Muscle layer of duodenum (tissue), 2 donors: ENCODE measurements at regions not wholly inside any gene's neighbourhood (a gene's known extent, or its start where the extent isn't known, plus 50 kb on each side); places are given as distances from the start of the nearest gene placed in this dataset.

ENCODE experiments used
- H3K27ac ChIP-seq: one replicate; pipeline ENCODE4 v1.7.0; 2013; ENCODE audit warnings: mild to moderate bottlenecking, low read length
- H3K27me3 ChIP-seq: one replicate; pipeline ENCODE4 v1.7.0; 2013; ENCODE audit warnings: low read depth, mild to moderate bottlenecking, control low read depth, low read length
- H3K36me3 ChIP-seq, 2 donors: one replicate each; pipeline ENCODE4 v1.7.0; 2013; ENCODE audit warnings: low read length in 2 of 2, control low read depth in 1 of 2, mild to moderate bottlenecking in 1 of 2; ENCODE audit not compliant: insufficient read depth in 2 of 2, control insufficient read depth in 1 of 2
- H3K4me1 ChIP-seq, 2 donors: one replicate each; pipeline ENCODE4 v1.7.0; 2013; ENCODE audit warnings: low read length in 2 of 2, mild to moderate bottlenecking in 2 of 2, control low read depth in 1 of 2, moderate library complexity in 1 of 2; ENCODE audit not compliant: insufficient read depth in 2 of 2, control insufficient read depth in 1 of 2
- H3K4me3 ChIP-seq, 2 donors: one replicate each; pipeline ENCODE4 v1.7.0; 2013; ENCODE audit warnings: low read length in 2 of 2, low read depth in 1 of 2, mild to moderate bottlenecking in 1 of 2
- H3K9me3 ChIP-seq, 2 donors: one replicate each; pipeline ENCODE4 v1.7.0; 2013; ENCODE audit warnings: low read length in 2 of 2, control low read depth in 1 of 2, mild to moderate bottlenecking in 1 of 2; ENCODE audit not compliant: control insufficient read depth in 1 of 2
- donor health status: healthy.

GRCh38 chr10:124237282-124237961 is 144.0 kb upstream of the CHST15 start:
- H3K27ac ChIP-seq = no peak overlapping the region
- no peaks in the 10 kb centered on the region for H3K4me1 ChIP-seq
- H3K4me3 ChIP-seq = no peak overlapping the region
- no peaks in the 10 kb centered on the region for H3K27me3 ChIP-seq
- no peaks in the 10 kb centered on the region for H3K9me3 ChIP-seq
- H3K36me3 ChIP-seq = no peaks in the 10 kb centered on the region

GRCh38 chr10:124236816-124237215 is 143.4 kb upstream of the CHST15 start:
- Histone ChIP-seq H3K4me1 (no peaks in the 10 kb centered on the region), H3K27me3 (no peaks in the 10 kb centered on the region), H3K27ac (no peak overlapping the region), H3K4me3 (no peak overlapping the region), H3K36me3 (no peaks in the 10 kb centered on the region), H3K9me3 (no peaks in the 10 kb centered on the region)

GRCh38 chr10:124236136-124236535 is 142.7 kb upstream of the CHST15 start:
- Histone ChIP-seq H3K9me3 (no peaks in the 10 kb centered on the region), H3K4me3 (no peak overlapping the region), H3K4me1 (no peaks in the 10 kb centered on the region), H3K27ac (no peak overlapping the region), H3K27me3 (no peaks in the 10 kb centered on the region), H3K36me3 (no peaks in the 10 kb centered on the region)

- Histone ChIP-seq H3K4me3 (no peak overlapping the region), H3K27me3 (no peaks in the 10 kb centered on the region), H3K27ac (no peak overlapping the region), H3K36me3 (no peaks in the 10 kb centered on the region), H3K9me3 (no peaks in the 10 kb centered on the region), H3K4me1 (no peaks in the 10 kb centered on the region)
Observed at GRCh38 chr10:124235232-124235631, 141.8 kb upstream of the CHST15 start.

GRCh38 chr10:124233546-124234138 is 140.2 kb upstream of the CHST15 start:
- Histone ChIP-seq H3K4me3 (no peak overlapping the region), H3K36me3 (no peaks in the 10 kb centered on the region), H3K27ac (no peak overlapping the region), H3K27me3 (no peaks in the 10 kb centered on the region), H3K9me3 (no peaks in the 10 kb centered on the region), H3K4me1 (no peaks in the 10 kb centered on the region)

- Histone ChIP-seq H3K27ac (no peak overlapping the region), H3K4me3 (no peak overlapping the region), H3K27me3 (no peaks in the 10 kb centered on the region), H3K36me3 (no peaks in the 10 kb centered on the region), H3K9me3 (no peaks in the 10 kb centered on the region), H3K4me1 (no peaks in the 10 kb centered on the region)
Observed at GRCh38 chr10:124232686-124233545, 139.5 kb upstream of the CHST15 start.

GRCh38 chr10:124231168-124232155 is 138.1 kb upstream of the CHST15 start:
- no peak overlapping the region for H3K4me3 ChIP-seq
- H3K36me3 ChIP-seq = no peaks in the 10 kb centered on the region
- H3K9me3 ChIP-seq = no peaks in the 10 kb centered on the region
- no peaks in the 10 kb centered on the region for H3K27me3 ChIP-seq
- H3K27ac ChIP-seq = no peak overlapping the region
- no peaks in the 10 kb centered on the region for H3K4me1 ChIP-seq

- Histone ChIP-seq H3K27me3 (no peaks in the 10 kb centered on the region), H3K9me3 (no peaks in the 10 kb centered on the region), H3K27ac (no peak overlapping the region), H3K4me3 (no peak overlapping the region), H3K4me1 (no peaks in the 10 kb centered on the region), H3K36me3 (no peaks in the 10 kb centered on the region)
Observed at GRCh38 chr10:124230635-124231167, 137.3 kb upstream of the CHST15 start.

- Histone ChIP-seq H3K36me3 (no peaks in the 10 kb centered on the region), H3K4me1 (no peaks in the 10 kb centered on the region), H3K27me3 (no peaks in the 10 kb centered on the region), H3K27ac (no peak overlapping the region), H3K9me3 (no peaks in the 10 kb centered on the region), H3K4me3 (no peak overlapping the region)
Observed at GRCh38 chr10:124229989-124230634, 136.7 kb upstream of the CHST15 start.

GRCh38 chr10:124229201-124229988 is 136.0 kb upstream of the CHST15 start:
- Histone ChIP-seq H3K9me3 (no peaks in the 10 kb centered on the region), H3K27me3 (no peaks in the 10 kb centered on the region), H3K36me3 (no peaks in the 10 kb centered on the region), H3K4me3 (no peak overlapping the region), H3K27ac (no peak overlapping the region), H3K4me1 (no peaks in the 10 kb centered on the region)
